HAP-1 (cell line): ENCODE measurements at regions not wholly inside any gene's neighbourhood (a gene's known extent, or its start where the extent isn't known, plus 50 kb on each side); places are given as distances from the start of the nearest gene placed in this dataset.
"Not testable (repeated sequence)": the region's sequence is repeated elsewhere in the genome, so short reads cannot be mapped to it uniquely, and the experiment has no call there.

ENCODE experiments used
- DNase-seq, 2 experiments: peaks; one replicate each; pipeline ENCODE4 v3.0.0-alpha.2; 2016 to 2020; ENCODE audit warnings: low spot score in 2 of 2
- H3K27me3 ChIP-seq: fragments of 250-450 bp; sonication (Bioruptor Pico); 2 replicates; pipeline ENCODE4 v1.5.1; 2020; ENCODE audit warnings: low read depth, mild to moderate bottlenecking, moderate library complexity
- H3K36me3 ChIP-seq: fragments of 250-450 bp; sonication (Bioruptor Pico); replicated peaks from 2 replicates; pipeline ENCODE4 v1.5.1; 2020; ENCODE audit warnings: mild to moderate bottlenecking
- H3K4me1 ChIP-seq: fragments of 250-450 bp; sonication (Bioruptor Pico); 2 replicates; pipeline ENCODE4 v1.5.1; 2020; ENCODE audit warnings: mild to moderate bottlenecking
- H3K4me3 ChIP-seq: fragments of 250-450 bp; sonication (Bioruptor Pico); 2 replicates; pipeline ENCODE4 v1.5.1; 2020; ENCODE audit warnings: mild to moderate bottlenecking, moderate library complexity
- H3K9me3 ChIP-seq: fragments of 250-450 bp; sonication (Bioruptor Pico); 2 replicates; pipeline ENCODE4 v1.5.1; 2020; ENCODE audit warnings: mild to moderate bottlenecking, moderate library complexity
- in situ Hi-C: fragments of 300-500 bp; cut with MboI; formaldehyde crosslinking; loops from 3 replicates; pipeline ENCODE4 v1.14.3; 2020; ENCODE audit warnings: low sequenced_read_pairs, inconsistent platforms, mixed read lengths

DNA sequence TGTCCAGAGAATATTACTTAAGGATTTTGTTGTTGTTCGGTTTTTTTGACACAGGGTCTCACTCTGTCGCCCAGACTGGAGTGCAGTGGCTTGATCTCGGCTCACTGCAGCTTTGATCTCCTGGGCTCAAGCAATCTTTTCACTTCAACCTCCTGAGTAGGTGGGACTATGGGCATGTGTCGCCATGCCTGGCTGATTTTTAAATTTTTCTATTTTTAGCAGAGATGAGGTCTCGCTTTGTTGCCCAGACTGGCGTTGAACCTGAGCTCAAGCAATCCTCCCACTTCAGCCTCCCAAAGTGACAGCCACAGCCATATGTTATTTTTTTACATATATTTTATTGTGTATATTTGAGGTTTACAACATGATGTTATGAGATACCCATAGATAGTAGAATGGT lies 86.8 kb upstream of the UMPS start:
- Histone ChIP-seq H3K9me3 (no peaks in the 10 kb centered on the region), H3K36me3 (no peaks in the 10 kb centered on the region), H3K27me3 (no peaks in the 10 kb centered on the region), H3K4me1 (no peaks in the 10 kb centered on the region), H3K4me3 (no peak overlapping the region)
- in situ Hi-C loops = no loop called here
- DNase-seq = no peak

- in situ Hi-C loops, DNase-seq, H3K9me3 ChIP-seq, H3K4me3 ChIP-seq, H3K36me3 ChIP-seq, H3K4me1 ChIP-seq, H3K27me3 ChIP-seq: not testable (repeated sequence)
These were observed 84.1 kb upstream of the UMPS start for GRCh38 chr3:124646186-124646585.

DNA sequence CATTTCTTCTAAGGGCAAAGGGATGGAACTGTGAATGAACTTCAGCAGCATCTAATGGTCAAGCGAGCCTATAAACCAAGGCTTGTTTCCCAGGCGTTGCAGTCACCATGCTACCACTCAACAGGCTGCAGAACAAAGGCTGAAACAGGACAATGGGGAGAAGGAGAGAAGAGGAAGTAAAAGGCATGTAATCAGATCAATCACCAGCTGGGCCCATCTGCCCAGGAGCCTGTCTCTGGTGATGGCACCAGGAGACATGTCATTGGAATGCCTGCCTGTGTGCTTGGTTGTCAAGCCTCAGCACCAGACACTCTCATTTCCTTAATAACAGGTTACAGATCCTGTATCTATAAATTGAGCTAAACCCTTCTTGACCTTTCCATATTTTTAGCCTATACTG lies 81.7 kb upstream of the UMPS start:
- DNase-seq = no peak
- no peaks in the 10 kb centered on the region for H3K4me1 ChIP-seq
- no peaks in the 10 kb centered on the region for H3K9me3 ChIP-seq
- H3K36me3 ChIP-seq = no peaks in the 10 kb centered on the region
- no peaks in the 10 kb centered on the region for H3K27me3 ChIP-seq
- in situ Hi-C loops = no loop called here
- no peak overlapping the region for H3K4me3 ChIP-seq

GRCh38 chr3:124650798-124651197 lies 79.5 kb upstream of the UMPS start:
- Histone ChIP-seq H3K4me1 (no peaks in the 10 kb centered on the region), H3K9me3 (no peaks in the 10 kb centered on the region), H3K4me3 (no peak overlapping the region), H3K36me3 (no peaks in the 10 kb centered on the region), H3K27me3 (no peaks in the 10 kb centered on the region)
- DNase-seq = no peak
- in situ Hi-C loops = no loop called here

DNA sequence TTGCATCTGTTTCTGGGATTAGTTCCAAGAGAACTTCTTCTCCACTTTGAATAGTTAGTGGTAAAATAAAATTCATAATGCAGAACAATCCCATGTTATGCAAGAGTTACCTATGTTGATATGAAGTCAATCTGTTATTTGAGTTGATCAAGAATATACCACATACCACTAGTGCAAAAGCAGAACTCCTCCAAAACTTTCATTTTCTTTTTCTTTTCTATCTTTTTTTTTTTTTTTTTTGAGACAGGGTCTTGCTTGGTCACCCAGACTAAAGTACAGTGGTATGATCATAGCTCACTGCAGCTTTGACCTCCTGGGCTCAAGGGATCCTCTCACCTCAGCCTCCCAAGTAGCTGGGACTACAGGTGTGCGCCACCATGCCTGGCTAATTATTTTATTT lies 78.8 kb upstream of the UMPS start:
- H3K36me3 ChIP-seq, in situ Hi-C loops, DNase-seq, H3K27me3 ChIP-seq, H3K4me1 ChIP-seq, H3K4me3 ChIP-seq, H3K9me3 ChIP-seq: not testable (repeated sequence)

GRCh38 chr3:124652009-124652408 lies 78.2 kb upstream of the UMPS start:
- no peak for DNase-seq
- Histone ChIP-seq H3K27me3 (no peaks in the 10 kb centered on the region), H3K4me3 (no peak overlapping the region), H3K36me3 (no peaks in the 10 kb centered on the region), H3K9me3 (no peaks in the 10 kb centered on the region), H3K4me1 (no peaks in the 10 kb centered on the region)
- in situ Hi-C loops = no loop called here

DNA sequence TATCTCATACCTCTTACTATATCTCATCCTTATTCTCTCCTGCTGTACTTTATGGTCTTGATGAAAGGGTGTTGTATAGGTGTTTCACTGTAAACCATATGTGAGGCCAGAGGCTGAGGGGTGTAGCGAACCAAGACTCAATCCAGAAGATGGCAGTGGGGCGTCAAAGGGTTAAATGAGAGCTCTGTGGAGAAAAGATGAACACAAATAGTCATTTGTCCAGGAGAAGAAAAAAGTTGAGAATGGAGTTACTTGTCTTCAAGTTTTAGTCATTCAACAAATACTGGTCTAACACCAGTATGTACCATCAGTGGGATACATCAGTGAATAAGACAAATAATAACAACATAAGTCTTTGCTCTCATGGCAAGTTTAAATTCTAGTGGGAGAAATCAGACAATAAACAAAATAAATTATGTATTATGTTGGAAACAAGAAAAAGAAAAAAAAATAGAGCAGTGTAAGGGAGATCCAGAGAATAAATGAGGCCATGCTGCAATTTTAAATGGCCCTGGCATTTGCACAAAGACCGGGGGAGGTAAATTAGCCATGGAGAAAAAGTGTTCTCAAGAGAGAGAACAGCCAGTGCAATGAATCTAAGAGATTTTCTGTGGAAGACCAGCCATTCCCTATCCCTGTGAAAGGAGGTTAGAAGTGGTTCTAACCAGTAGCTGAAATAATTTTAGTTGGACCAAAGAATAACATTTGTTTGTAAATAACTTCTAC lies 77.0 kb upstream of the UMPS start:
- in situ Hi-C loops = no loop called here
- no peak for DNase-seq
- Histone ChIP-seq H3K36me3 (no peaks in the 10 kb centered on the region), H3K27me3 (no peaks in the 10 kb centered on the region), H3K9me3 (no peaks in the 10 kb centered on the region), H3K4me1 (no peaks in the 10 kb centered on the region), H3K4me3 (no peak overlapping the region)

- no peaks in the 10 kb centered on the region for H3K9me3 ChIP-seq
- no peaks in the 10 kb centered on the region for H3K27me3 ChIP-seq
- H3K36me3 ChIP-seq = no peaks in the 10 kb centered on the region
- no peaks in the 10 kb centered on the region for H3K4me1 ChIP-seq
- DNase-seq = no peak
- in situ Hi-C loops = no loop called here
- H3K4me3 ChIP-seq = no peak overlapping the region
These were observed 76.3 kb upstream of the UMPS start for GRCh38 chr3:124653797-124654469.

GRCh38 chr3:124654470-124654845 lies 75.8 kb upstream of the UMPS start:
- Histone ChIP-seq H3K27me3 (no peaks in the 10 kb centered on the region), H3K9me3 (no peaks in the 10 kb centered on the region), H3K4me1 (no peaks in the 10 kb centered on the region), H3K36me3 (no peaks in the 10 kb centered on the region), H3K4me3 (no peak overlapping the region)
- in situ Hi-C loops = no loop called here
- DNase-seq = no peak

DNA sequence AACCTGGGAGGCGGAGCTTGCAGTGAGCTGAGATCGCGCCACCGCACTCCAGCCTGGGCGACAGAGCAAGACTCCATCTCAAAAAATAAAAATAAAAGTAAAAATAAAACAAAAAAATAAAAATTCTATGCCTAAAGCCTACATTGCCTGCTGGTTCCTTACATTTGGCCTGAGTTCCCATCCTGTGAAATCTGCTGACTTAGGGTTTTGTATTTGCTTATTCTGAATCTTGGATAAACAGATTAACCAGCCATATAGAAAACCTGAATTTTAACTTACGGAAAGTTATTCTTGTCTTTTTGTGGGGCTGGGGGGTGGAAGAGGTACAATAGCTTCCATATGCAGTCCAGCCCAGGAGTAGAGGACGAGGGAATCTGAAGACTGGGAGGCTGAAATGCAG lies 73.7 kb upstream of the UMPS start:
- in situ Hi-C loops = no loop called here
- Histone ChIP-seq H3K9me3 (no peaks in the 10 kb centered on the region), H3K4me1 (no peaks in the 10 kb centered on the region), H3K4me3 (no peak overlapping the region), H3K36me3 (no peaks in the 10 kb centered on the region), H3K27me3 (no peaks in the 10 kb centered on the region)
- DNase-seq = no peak

- H3K4me3 ChIP-seq = no peak overlapping the region
- H3K36me3 ChIP-seq = no peaks in the 10 kb centered on the region
- DNase-seq = no peak
- H3K9me3 ChIP-seq = no peaks in the 10 kb centered on the region
- no peaks in the 10 kb centered on the region for H3K27me3 ChIP-seq
- H3K4me1 ChIP-seq = no peaks in the 10 kb centered on the region
- in situ Hi-C loops = no loop called here
These were observed 73.1 kb upstream of the UMPS start for GRCh38 chr3:124657138-124657537.

GRCh38 chr3:124658270-124658669 lies 72.0 kb upstream of the UMPS start:
- Histone ChIP-seq H3K4me3 (no peak overlapping the region), H3K27me3 (peaks cover 3% of the 10 kb centered on the region; the same call in 1 of the 2 replicates), H3K36me3 (no peaks in the 10 kb centered on the region), H3K9me3 (no peaks in the 10 kb centered on the region), H3K4me1 (no peaks in the 10 kb centered on the region)
- DNase-seq = no peak
- in situ Hi-C loops = no loop called here

GRCh38 chr3:124659175-124659574 lies 71.1 kb upstream of the UMPS start:
- Histone ChIP-seq H3K4me3 (no peak overlapping the region), H3K27me3 (peaks cover 3% of the 10 kb centered on the region; the same call in 1 of the 2 replicates), H3K4me1 (no peaks in the 10 kb centered on the region), H3K36me3 (no peaks in the 10 kb centered on the region), H3K9me3 (no peaks in the 10 kb centered on the region)
- DNase-seq = no peak
- in situ Hi-C loops = no loop called here

GRCh38 chr3:124660599-124660998 lies 69.7 kb upstream of the UMPS start:
- no peaks in the 10 kb centered on the region for H3K36me3 ChIP-seq
- no peaks in the 10 kb centered on the region for H3K4me1 ChIP-seq
- H3K9me3 ChIP-seq = no peaks in the 10 kb centered on the region
- H3K27me3 ChIP-seq = peaks cover 3% of the 10 kb centered on the region; the same call in 1 of the 2 replicates
- no peak for DNase-seq
- in situ Hi-C loops = no loop called here
- H3K4me3 ChIP-seq = no peak overlapping the region
